ENCODE measurements at regions not wholly inside any gene's neighbourhood (a gene's known extent, or its start where the extent isn't known, plus 50 kb on each side); places are given as distances from the start of the nearest gene placed in this dataset.

GRCh38 chr6:165775721-165776120 is 112.7 kb upstream of the PDE10A start:
- TF ChIP-seq CTCF (IDR thresholded peaks at IDR 0.05; ENCODE audit: insufficient read depth, low read depth, low read length) = no peak
- no peak for DNase-seq (ENCODE audit: low read depth)
- H3K4me3 ChIP-seq (ENCODE audit: low read depth, low read length) = no peak overlapping the region

GRCh38 chr6:165774903-165775601 is 112.0 kb upstream of the PDE10A start:
- TF ChIP-seq CTCF (IDR thresholded peaks at IDR 0.05; ENCODE audit: insufficient read depth, low read depth, low read length) = no peak
- DNase-seq (ENCODE audit: low read depth) = no peak
- no peak overlapping the region for H3K4me3 ChIP-seq (ENCODE audit: low read depth, low read length)

GRCh38 chr6:165770397-165771082 is 107.5 kb upstream of the PDE10A start:
- no peak for TF ChIP-seq CTCF (IDR thresholded peaks at IDR 0.05; ENCODE audit: insufficient read depth, low read depth, low read length)
- no peak overlapping the region for H3K4me3 ChIP-seq (ENCODE audit: low read depth, low read length)
- no peak for DNase-seq (ENCODE audit: low read depth)

GRCh38 chr6:165769884-165770283 is 106.8 kb upstream of the PDE10A start:
- H3K4me3 ChIP-seq (ENCODE audit: low read depth, low read length) = no peak overlapping the region
- no peak for TF ChIP-seq CTCF (IDR thresholded peaks at IDR 0.05; ENCODE audit: insufficient read depth, low read depth, low read length)
- DNase-seq (ENCODE audit: low read depth) = no peak

- TF ChIP-seq CTCF (IDR thresholded peaks at IDR 0.05; ENCODE audit: insufficient read depth, low read depth, low read length) = no peak
- no peak overlapping the region for H3K4me3 ChIP-seq (ENCODE audit: low read depth, low read length)
- no peak for DNase-seq (ENCODE audit: low read depth)
These were observed 106.4 kb upstream of the PDE10A start for GRCh38 chr6:165769401-165769800.

- no peak overlapping the region for H3K4me3 ChIP-seq (ENCODE audit: low read depth, low read length)
- TF ChIP-seq CTCF (IDR thresholded peaks at IDR 0.05; ENCODE audit: insufficient read depth, low read depth, low read length) = no peak
- DNase-seq (ENCODE audit: low read depth) = no peak
These were observed 105.9 kb upstream of the PDE10A start for GRCh38 chr6:165768961-165769360.

All from fibroblast of villous mesenchyme (primary cell).